Activated B cell treated with CpG ODN at 0.5 μM for 24 hours (primary cell): ENCODE measurements at regions not wholly inside any gene's neighbourhood (a gene's known extent, or its start where the extent isn't known, plus 50 kb on each side); places are given as distances from the start of the nearest gene placed in this dataset.

ENCODE experiments used
- ATAC-seq: fragments of 200-7000 bp; cut with Tn5 transposase; one replicate; pipeline ENCODE4 v1.10.0; 2021; ENCODE audit warnings: low read depth, mild to moderate bottlenecking, moderate library complexity
- CTCF ChIA-PET: fragments of 350-600 bp; sonication (Branson Sonifier 250); formaldehyde crosslinking; loops from one replicate; lab custom pipeline; 2021; ENCODE audit warnings: antibody characterized with exemption; lab: Charles Lee
- POLR2A ChIA-PET: fragments of 350-600 bp; sonication (Branson Sonifier 250); formaldehyde crosslinking; loops from one replicate; lab custom pipeline; 2021; ENCODE audit warnings: antibody characterized with exemption; lab: Charles Lee
- DNase-seq: peaks from one replicate; pipeline ENCODE4 v3.0.0; 2022
- H3K27ac Mint-ChIP-seq: one replicate; pipeline ENCODE4 v1.8.0; 2020; ENCODE audit warnings: mixed read lengths
- H3K27me3 Mint-ChIP-seq: one replicate; pipeline ENCODE4 v1.8.0; 2021; ENCODE audit warnings: mixed read lengths
- H3K36me3 Mint-ChIP-seq: one replicate; pipeline ENCODE4 v1.8.0; 2021; ENCODE audit warnings: low read depth, mixed read lengths
- H3K4me1 Mint-ChIP-seq: one replicate; pipeline ENCODE4 v1.8.0; 2021; ENCODE audit warnings: mixed read lengths
- H3K4me3 Mint-ChIP-seq: one replicate; pipeline ENCODE4 v1.8.0; 2020; ENCODE audit warnings: mild to moderate bottlenecking, mixed read lengths
- H3K9me3 Mint-ChIP-seq: one replicate; pipeline ENCODE4 v1.8.0; 2020; ENCODE audit warnings: mixed read lengths
- CTCF ChIP-seq: fragments of 200-600 bp; IDR thresholded peaks from one replicate; pipeline ENCODE4 v1.8.0; 2022; ENCODE audit warnings: antibody characterized with exemption, mild to moderate bottlenecking
- intact Hi-C: fragments of 100-400 bp; cut with micrococcal nuclease; formaldehyde crosslinking; loops from one replicate; pipeline ENCODE4 v1.15.1; 2024

- Mint-ChIP-seq H3K27ac (no peak overlapping the region), H3K4me1 (no peaks in the 10 kb centered on the region), H3K36me3 (no peaks in the 10 kb centered on the region), H3K4me3 (no peak overlapping the region), H3K27me3 (peaks cover 7% of the 10 kb centered on the region), H3K9me3 (no peaks in the 10 kb centered on the region)
- intact Hi-C loops = no loop called here
- DNase-seq (no peak), ATAC-seq (no peak)
- TF ChIP-seq CTCF = no peak
- ChIA-PET POLR2A (no interaction called here), CTCF (interaction anchor here (2.0 kb wide), 1 partner anchor 13 kb away, joined by 6 read pairs; no protein-coding TSS in a partner anchor)
Observed at GRCh38 chr12:107144441-107144840, 51.1 kb upstream of the CRY1 start.

GRCh38 chr12:107144990-107145389 lies 51.6 kb upstream of the CRY1 start:
- POLR2A ChIA-PET = no interaction called here
- ATAC-seq = no peak
- Mint-ChIP-seq H3K27ac (no peak overlapping the region), H3K27me3 (peaks cover 7% of the 10 kb centered on the region), H3K36me3 (no peaks in the 10 kb centered on the region), H3K9me3 (no peaks in the 10 kb centered on the region), H3K4me1 (no peaks in the 10 kb centered on the region), H3K4me3 (no peak overlapping the region)
- intact Hi-C loops = no loop called here
- CTCF ChIA-PET = interaction anchor here (2.0 kb wide), 1 partner anchor 13 kb away, joined by 6 read pairs; no protein-coding TSS in a partner anchor
- no peak for TF ChIP-seq CTCF
- no peak for DNase-seq

GRCh38 chr12:107145397-107145796 lies 52.0 kb upstream of the CRY1 start:
- H3K27ac Mint-ChIP-seq = no peak overlapping the region
- no peak overlapping the region for H3K4me3 Mint-ChIP-seq
- ATAC-seq (no peak), DNase-seq (no peak)
- no peak for TF ChIP-seq CTCF
- ChIA-PET CTCF (no interaction called here), POLR2A (no interaction called here)
- peaks cover 7% of the 10 kb centered on the region for H3K27me3 Mint-ChIP-seq
- H3K9me3 Mint-ChIP-seq = no peaks in the 10 kb centered on the region
- no peaks in the 10 kb centered on the region for H3K4me1 Mint-ChIP-seq
- H3K36me3 Mint-ChIP-seq = no peaks in the 10 kb centered on the region
- intact Hi-C loops = no loop called here

GRCh38 chr12:107148107-107148506 lies 54.8 kb upstream of the CRY1 start:
- H3K36me3 Mint-ChIP-seq = no peaks in the 10 kb centered on the region
- H3K9me3 Mint-ChIP-seq = no peaks in the 10 kb centered on the region
- no peaks in the 10 kb centered on the region for H3K4me1 Mint-ChIP-seq
- H3K4me3 Mint-ChIP-seq = no peak overlapping the region
- peaks cover 4% of the 10 kb centered on the region for H3K27me3 Mint-ChIP-seq
- ATAC-seq (no peak), DNase-seq (no peak)
- CTCF ChIA-PET = no interaction called here
- intact Hi-C loops = no loop called here
- H3K27ac Mint-ChIP-seq = no peak overlapping the region
- no peak for TF ChIP-seq CTCF
- POLR2A ChIA-PET = no interaction called here

- peaks cover 14% of the 10 kb centered on the region for H3K27me3 Mint-ChIP-seq
- H3K36me3 Mint-ChIP-seq = no peaks in the 10 kb centered on the region
- CTCF ChIA-PET = interaction anchor here (1.3 kb wide), 1 partner anchor 21 kb away, joined by 6 read pairs; no protein-coding TSS in a partner anchor
- ATAC-seq = no peak
- no peaks in the 10 kb centered on the region for H3K9me3 Mint-ChIP-seq
- no peak for TF ChIP-seq CTCF
- H3K4me3 Mint-ChIP-seq = no peak overlapping the region
- intact Hi-C loops = no loop called here
- DNase-seq = no peak
- no peaks in the 10 kb centered on the region for H3K4me1 Mint-ChIP-seq
- H3K27ac Mint-ChIP-seq = no peak overlapping the region
- POLR2A ChIA-PET = no interaction called here
Observed at GRCh38 chr12:107152315-107152714, 59.0 kb upstream of the CRY1 start.
